Immature natural killer cell (primary cell): ENCODE measurements at regions not wholly inside any gene's neighbourhood (a gene's known extent, or its start where the extent isn't known, plus 50 kb on each side); places are given as distances from the start of the nearest gene placed in this dataset.

Experiments
- DNase-seq, 3 donors: peaks; one replicate each; pipeline ENCODE4 v3.0.0; 2022; ENCODE audit warnings: mixed read lengths in 1 of 3
- H3K27ac Mint-ChIP-seq, 6 donors: one replicate each; pipeline ENCODE4 v1.8.0; 2020; ENCODE audit warnings: mixed read lengths in 6 of 6, mild to moderate bottlenecking in 5 of 6, inconsistent platforms in 4 of 6, moderate library complexity in 3 of 6
- H3K27me3 Mint-ChIP-seq, 3 donors: one replicate each; pipeline ENCODE4 v1.8.0; 2020 to 2021; ENCODE audit warnings: low read depth in 3 of 3, mild to moderate bottlenecking in 3 of 3, mixed read lengths in 3 of 3, moderate library complexity in 3 of 3, inconsistent platforms in 1 of 3
- H3K36me3 Mint-ChIP-seq, 3 donors: one replicate each; pipeline ENCODE4 v1.8.0; 2020; ENCODE audit warnings: mixed read lengths in 3 of 3, inconsistent platforms in 2 of 3, mild to moderate bottlenecking in 2 of 3
- H3K4me1 Mint-ChIP-seq, 2 donors: one replicate each; pipeline ENCODE4 v1.8.0; 2020; ENCODE audit warnings: inconsistent platforms in 2 of 2, mild to moderate bottlenecking in 2 of 2, mixed read lengths in 2 of 2, moderate library complexity in 1 of 2
- H3K4me3 Mint-ChIP-seq, 5 donors: one replicate each; pipeline ENCODE4 v1.8.0; 2020; ENCODE audit warnings: mild to moderate bottlenecking in 5 of 5, mixed read lengths in 5 of 5, inconsistent platforms in 3 of 5, moderate library complexity in 3 of 5
- H3K9me3 Mint-ChIP-seq, 6 donors: one replicate each; pipeline ENCODE4 v1.8.0; 2020; ENCODE audit warnings: mild to moderate bottlenecking in 6 of 6, mixed read lengths in 6 of 6, inconsistent platforms in 4 of 6, moderate library complexity in 3 of 6

DNA sequence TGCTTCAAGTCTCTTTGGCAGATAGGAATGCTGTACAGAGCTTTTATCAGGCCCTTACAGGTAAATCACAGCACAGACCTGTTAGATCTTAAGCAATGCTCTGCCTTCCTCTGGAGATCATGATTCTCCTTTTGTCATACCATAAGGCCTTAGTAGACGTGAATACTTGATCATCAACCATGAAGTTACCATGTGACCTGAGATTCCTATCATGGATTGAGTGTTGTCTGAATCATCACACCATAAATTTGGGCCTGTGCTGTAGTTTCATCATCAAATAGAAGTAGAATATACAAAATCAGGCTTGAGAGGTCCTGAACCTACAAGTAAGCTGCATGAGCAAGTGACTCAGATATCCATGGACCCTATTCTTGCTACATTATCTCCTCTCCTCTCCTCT lies 466.8 kb upstream of the INTU start:
- H3K4me3 Mint-ChIP-seq, result no peak overlapping the region
- H3K4me1 Mint-ChIP-seq, result no peaks in the 10 kb centered on the region
- peaks cover 0 to 2% (median 0%) of the 10 kb centered on the region in 3 donors for H3K27me3 Mint-ChIP-seq
- no peak overlapping the region for H3K27ac Mint-ChIP-seq
- peaks cover 10 to 35% (median 20%) of the 10 kb centered on the region in 6 donors for H3K9me3 Mint-ChIP-seq
- no peak for DNase-seq
- peaks cover 0 to 1% (median 0%) of the 10 kb centered on the region in 3 donors for H3K36me3 Mint-ChIP-seq

DNA sequence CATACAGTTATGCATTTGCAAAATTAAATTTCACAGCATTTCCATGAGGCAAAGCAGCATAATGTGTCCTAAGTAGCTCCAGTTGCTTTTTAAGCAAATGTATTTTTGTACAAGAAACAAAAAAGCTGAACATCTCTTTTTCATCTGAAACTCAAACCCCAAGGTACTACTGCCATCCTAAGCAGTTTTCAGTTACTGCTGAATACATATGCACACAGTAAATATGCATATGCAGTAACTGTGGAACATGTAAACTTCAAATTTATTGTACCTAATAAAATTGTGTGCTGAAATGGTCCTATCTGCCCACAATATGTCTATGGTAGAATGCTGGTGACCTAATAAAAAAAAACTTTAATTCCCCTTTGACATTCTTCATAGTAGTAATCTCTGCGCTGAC lies 458.6 kb upstream of the INTU start:
- Mint-ChIP-seq H3K4me1 (no peaks in the 10 kb centered on the region), H3K27ac (no peak overlapping the region), H3K4me3 (no peak overlapping the region), H3K27me3 (no peaks in the 10 kb centered on the region), H3K9me3 (peaks cover 6 to 13% (median 12%) of the 10 kb centered on the region in 6 donors), H3K36me3 (no peaks in the 10 kb centered on the region)
- no peak for DNase-seq

DNA sequence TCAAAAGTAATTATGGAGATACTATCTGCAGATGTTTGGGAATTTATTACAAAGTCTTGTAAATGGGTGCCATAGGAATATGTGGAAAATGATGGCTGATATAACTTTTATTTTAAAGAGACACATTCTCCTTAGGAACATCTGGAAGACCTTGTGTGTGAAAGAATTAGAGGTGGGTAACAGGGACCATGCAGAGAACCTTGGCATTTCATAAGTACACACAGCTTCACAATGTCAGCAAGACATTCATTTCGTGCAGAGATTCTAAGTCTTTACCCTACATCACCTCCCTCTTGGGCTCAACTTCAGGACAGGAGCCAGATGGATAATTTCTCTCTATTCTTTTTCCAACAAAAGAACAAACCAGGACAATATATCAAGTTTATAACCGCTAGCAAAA lies 458.1 kb upstream of the INTU start:
- H3K4me3 Mint-ChIP-seq, result no peak overlapping the region
- DNase-seq, result no peak
- no peaks in the 10 kb centered on the region for H3K4me1 Mint-ChIP-seq
- no peaks in the 10 kb centered on the region for H3K27me3 Mint-ChIP-seq
- peaks cover 5 to 15% (median 12%) of the 10 kb centered on the region in 6 donors for H3K9me3 Mint-ChIP-seq
- no peak overlapping the region for H3K27ac Mint-ChIP-seq
- no peaks in the 10 kb centered on the region for H3K36me3 Mint-ChIP-seq

DNA sequence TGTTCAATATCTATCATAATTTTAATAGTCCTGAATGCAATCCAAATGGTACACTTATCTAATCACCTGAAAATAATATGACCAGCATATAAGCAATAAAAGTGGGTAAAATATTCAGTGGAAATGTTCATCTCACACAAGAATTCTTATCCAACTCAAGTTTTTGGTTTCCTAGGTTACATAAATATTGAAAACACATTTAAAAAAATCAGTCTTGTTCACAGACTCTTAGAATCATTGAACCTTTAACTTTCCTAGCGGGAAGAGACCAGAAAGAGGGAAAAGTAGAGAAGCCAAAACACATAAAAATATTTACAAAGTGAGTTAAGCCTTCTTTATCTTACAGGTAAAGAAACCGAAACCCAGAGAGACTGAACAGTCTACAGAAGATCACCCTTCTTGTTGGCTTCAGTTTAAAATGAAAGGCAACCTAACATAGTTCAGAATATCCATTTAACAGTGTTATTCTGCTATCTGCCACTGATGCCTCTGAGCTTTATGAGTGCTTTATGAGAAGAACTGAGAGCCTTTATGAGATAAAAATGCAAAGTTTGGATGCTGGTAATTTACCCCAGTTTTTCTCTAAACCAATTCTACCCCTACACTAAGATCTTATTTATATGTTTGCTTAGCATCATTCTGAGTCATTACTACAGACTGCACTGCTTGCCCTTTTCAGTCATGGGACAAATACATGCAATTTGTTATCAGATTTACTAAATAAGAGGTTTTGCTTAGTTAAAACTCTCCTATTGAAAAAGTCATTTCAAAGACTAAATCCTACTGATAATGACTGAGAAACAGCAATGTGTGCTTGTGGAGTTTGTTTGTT lies 453.3 kb upstream of the INTU start:
- Mint-ChIP-seq H3K9me3 (peaks cover 10 to 30% (median 17%) of the 10 kb centered on the region in 6 donors), H3K36me3 (no peaks in the 10 kb centered on the region), H3K4me1 (no peaks in the 10 kb centered on the region), H3K4me3 (no peak overlapping the region), H3K27me3 (no peaks in the 10 kb centered on the region), H3K27ac (no peak overlapping the region)
- no peak for DNase-seq

DNA sequence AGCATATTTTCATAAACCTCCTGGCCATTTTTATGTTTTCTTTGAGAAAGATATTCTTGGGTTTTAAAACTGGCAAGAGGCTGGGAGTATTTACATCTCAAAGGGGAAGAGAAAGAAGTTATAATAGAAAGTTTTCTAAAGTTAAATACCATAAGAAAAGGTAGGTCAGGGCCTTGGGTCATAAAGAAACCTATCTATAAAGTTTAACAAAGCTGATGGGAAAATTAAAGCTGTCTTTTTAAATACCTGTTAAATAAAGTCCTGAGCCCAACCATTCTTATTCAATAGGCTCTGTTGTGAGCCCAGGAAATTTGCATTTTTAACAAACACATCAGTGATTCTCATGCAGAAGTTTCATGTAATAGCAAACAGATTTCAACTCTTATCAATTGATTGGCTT lies 451.8 kb upstream of the INTU start:
- no peaks in the 10 kb centered on the region for H3K27me3 Mint-ChIP-seq
- H3K4me1 Mint-ChIP-seq, result no peaks in the 10 kb centered on the region
- no peak for DNase-seq
- H3K27ac Mint-ChIP-seq, result no peak overlapping the region
- H3K9me3 Mint-ChIP-seq, result peaks cover 17 to 42% (median 21%) of the 10 kb centered on the region in 6 donors
- no peak overlapping the region for H3K4me3 Mint-ChIP-seq
- no peaks in the 10 kb centered on the region for H3K36me3 Mint-ChIP-seq

DNA sequence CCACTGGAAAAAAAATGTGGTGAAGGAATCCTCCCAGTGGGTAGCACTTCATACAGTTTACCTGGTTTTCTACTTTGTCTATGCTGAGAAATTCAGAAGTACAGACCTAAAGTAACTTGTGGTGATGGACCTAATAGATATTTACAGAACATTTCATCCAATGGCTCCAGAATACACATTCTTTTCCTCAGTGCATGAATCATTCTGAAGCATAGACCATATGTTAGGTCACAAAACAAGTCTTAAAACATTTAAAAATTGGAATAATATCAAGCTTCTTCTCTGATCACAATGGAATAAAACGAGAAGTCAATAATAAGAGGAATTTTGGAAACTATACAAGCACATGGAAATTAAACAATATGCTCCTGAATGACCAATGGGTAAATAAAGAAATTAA lies 450.1 kb upstream of the INTU start:
- no peaks in the 10 kb centered on the region for H3K36me3 Mint-ChIP-seq
- no peak for DNase-seq
- no peaks in the 10 kb centered on the region for H3K27me3 Mint-ChIP-seq
- no peaks in the 10 kb centered on the region for H3K4me1 Mint-ChIP-seq
- H3K9me3 Mint-ChIP-seq, result peaks cover 17 to 44% (median 22%) of the 10 kb centered on the region in 6 donors
- H3K27ac Mint-ChIP-seq, result no peak overlapping the region
- no peak overlapping the region for H3K4me3 Mint-ChIP-seq

DNA sequence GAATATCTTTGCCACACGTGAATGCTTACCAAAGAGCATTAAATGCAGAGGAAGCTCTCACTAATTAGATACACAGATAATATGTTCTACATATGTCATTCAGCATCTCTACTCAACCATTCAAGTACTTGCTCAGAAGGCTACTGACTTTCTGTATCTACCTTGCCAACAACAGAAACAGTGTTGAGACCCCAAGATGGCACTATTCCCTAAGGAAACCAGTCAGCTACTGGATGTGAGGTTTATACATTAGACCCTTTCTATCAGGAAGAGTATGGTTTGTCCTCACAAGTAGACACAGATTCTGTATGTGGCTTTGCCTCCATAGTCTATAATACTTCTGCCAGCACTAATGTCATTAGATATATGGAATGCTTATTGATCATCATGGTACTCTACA lies 443.9 kb upstream of the INTU start:
- no peaks in the 10 kb centered on the region for H3K36me3 Mint-ChIP-seq
- H3K27ac Mint-ChIP-seq, result no peak overlapping the region
- no peaks in the 10 kb centered on the region for H3K4me1 Mint-ChIP-seq
- H3K27me3 Mint-ChIP-seq, result no peaks in the 10 kb centered on the region
- H3K4me3 Mint-ChIP-seq, result no peak overlapping the region
- DNase-seq, result no peak
- peaks cover 10 to 48% (median 15%) of the 10 kb centered on the region in 6 donors for H3K9me3 Mint-ChIP-seq

DNA sequence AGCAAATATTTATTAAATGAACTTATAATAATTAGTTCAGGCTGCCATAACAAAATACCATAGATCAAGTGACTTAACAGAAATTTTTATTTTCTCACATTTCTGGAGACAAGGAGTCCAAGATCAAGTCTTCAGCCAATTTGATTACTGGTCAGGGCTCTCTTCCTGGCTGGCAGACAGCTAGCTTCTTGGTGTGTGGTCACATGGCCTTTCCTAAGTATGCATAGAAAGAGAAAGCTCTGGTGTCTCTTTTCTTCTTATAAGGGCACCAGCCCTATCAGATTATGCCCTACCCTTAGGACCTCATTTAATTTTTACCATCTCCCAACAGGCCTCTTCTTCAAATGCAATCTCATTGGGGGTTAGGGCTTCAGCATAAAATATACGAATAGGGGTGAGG lies 438.5 kb upstream of the INTU start:
- DNase-seq, result no peak
- no peaks in the 10 kb centered on the region for H3K36me3 Mint-ChIP-seq
- no peak overlapping the region for H3K4me3 Mint-ChIP-seq
- H3K27ac Mint-ChIP-seq, result no peak overlapping the region
- no peaks in the 10 kb centered on the region for H3K27me3 Mint-ChIP-seq
- H3K9me3 Mint-ChIP-seq, result peaks cover 6 to 46% (median 21%) of the 10 kb centered on the region in 6 donors
- no peaks in the 10 kb centered on the region for H3K4me1 Mint-ChIP-seq

DNA sequence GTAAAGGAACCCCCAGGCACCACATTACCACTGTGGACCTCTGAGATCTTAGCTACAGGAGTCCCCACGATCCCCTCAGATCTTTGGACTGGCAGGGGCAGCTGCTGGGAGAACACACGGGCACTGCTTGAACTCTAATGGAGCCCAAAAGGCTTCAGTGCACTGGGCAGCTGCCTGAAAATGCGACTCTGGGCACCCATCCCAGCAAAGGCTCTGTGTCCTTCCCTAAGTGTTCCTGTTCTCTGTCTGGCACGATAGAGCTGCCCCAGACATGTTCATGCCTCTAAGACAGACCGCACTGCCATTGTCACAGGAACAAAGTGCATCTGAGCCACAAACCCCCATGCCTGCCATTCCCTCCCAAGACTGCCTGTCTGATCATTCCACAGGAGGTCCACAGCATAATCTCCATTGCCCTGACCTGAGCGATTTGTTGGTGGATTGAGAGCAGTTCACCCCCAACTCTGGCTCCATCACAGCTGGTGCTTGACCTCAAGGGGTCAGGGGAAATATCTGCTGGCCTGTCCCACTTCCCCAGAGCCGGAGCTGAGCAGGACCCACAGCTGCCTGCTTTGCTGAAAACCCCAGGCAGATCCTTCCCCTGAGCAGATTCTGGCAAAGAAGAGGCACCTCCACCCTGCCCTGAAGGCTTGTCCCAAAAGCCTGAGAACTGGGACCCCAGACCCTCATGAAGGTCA lies 436.0 kb upstream of the INTU start:
- Mint-ChIP-seq H3K27ac (no peak overlapping the region), H3K36me3 (no peaks in the 10 kb centered on the region), H3K27me3 (no peaks in the 10 kb centered on the region), H3K9me3 (peaks cover 3 to 33% (median 21%) of the 10 kb centered on the region in 6 donors), H3K4me3 (no peak overlapping the region), H3K4me1 (no peaks in the 10 kb centered on the region)
- no peak for DNase-seq

DNA sequence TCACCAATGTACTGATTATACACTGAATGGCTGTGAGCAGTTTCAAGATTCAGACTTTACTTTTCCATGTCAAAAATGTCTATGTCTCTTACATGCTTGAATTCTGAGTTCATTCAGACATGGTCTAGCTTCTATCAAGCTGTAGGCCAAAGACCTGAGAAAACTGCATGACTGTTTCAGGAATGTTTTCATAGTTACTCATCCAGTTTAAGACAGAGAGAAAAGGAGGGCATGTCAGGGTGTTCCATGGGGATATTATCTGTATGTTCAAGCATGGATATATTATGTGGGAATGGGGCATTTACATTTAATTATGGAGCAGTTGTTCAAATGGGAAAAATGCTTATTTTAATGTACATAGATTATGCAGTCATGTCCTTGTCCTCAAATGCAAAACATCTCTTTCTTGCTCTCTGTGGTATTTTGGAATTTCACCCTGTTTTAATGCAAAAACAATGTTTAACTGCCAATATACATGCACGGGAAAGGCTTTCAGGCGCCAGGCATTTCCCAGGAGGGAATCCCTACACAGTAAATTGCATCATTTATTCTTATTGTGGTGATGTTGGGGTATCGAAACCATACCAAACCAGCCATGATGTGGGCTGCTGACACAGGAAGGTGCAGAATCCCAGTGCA lies 429.1 kb upstream of the INTU start:
- Mint-ChIP-seq H3K36me3 (no peaks in the 10 kb centered on the region), H3K27ac (no peak overlapping the region), H3K9me3 (peaks cover 5 to 12% (median 7%) of the 10 kb centered on the region in 6 donors)

DNA sequence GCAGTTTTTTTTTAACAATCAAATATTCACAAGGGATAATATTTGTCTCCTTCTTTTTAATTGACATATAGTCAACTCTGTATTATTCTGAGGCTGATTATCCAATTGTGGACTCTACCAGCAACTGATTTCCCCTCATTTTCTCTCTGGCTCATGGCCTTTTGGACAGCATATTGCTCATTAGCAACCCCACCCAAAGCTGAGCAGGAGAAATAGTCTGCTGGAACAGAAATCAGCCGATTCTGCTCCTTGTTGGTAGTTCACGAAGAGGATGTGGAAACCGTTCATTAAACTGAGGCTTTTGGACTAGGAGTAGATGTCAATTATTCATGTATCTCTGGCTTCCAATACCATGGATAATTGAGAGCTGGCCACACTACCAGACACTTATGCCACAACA lies 428.4 kb upstream of the INTU start:
- Mint-ChIP-seq H3K27ac (no peak overlapping the region), H3K27me3 (no peaks in the 10 kb centered on the region), H3K9me3 (peaks cover 6 to 14% (median 9%) of the 10 kb centered on the region in 6 donors), H3K4me3 (no peak overlapping the region), H3K36me3 (no peaks in the 10 kb centered on the region), H3K4me1 (no peaks in the 10 kb centered on the region)
- no peak for DNase-seq

More for the DNA sequence above, 429.1 kb upstream of the INTU start:
- H3K4me1 Mint-ChIP-seq, result no peaks in the 10 kb centered on the region
- no peaks in the 10 kb centered on the region for H3K27me3 Mint-ChIP-seq
- H3K4me3 Mint-ChIP-seq, result no peak overlapping the region
- DNase-seq, result no peak

DNA sequence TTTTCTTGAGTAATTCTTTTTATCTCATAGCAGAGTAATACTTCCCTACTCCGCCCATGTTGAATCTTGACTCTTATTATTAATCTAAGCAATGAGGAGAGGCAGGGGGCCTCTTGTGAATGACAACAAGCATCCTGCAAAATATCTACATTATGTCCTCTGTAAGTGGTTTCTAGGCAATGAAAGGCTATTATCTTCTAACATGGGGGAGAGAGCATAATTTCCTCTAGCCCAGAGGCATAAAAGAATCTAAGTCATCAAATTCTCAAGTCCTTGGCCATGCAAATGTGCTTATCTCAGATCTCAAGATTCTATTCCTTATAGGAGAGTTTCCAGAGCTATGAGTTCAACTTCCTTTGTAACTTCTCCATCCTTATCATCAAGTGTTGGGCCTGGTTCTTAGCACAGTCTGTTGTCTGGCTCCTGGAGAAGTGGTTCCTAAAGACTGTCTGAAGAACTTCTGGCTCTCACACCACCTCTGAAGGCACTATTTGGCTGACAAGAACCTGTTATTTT lies 423.1 kb upstream of the INTU start:
- H3K27ac Mint-ChIP-seq, result no peak overlapping the region
- peaks cover 0 to 2% (median 0%) of the 10 kb centered on the region in 3 donors for H3K27me3 Mint-ChIP-seq
- H3K36me3 Mint-ChIP-seq, result no peaks in the 10 kb centered on the region
- H3K9me3 Mint-ChIP-seq, result peaks cover 6 to 33% (median 22%) of the 10 kb centered on the region in 6 donors
- DNase-seq, result no peak
- H3K4me1 Mint-ChIP-seq, result no peaks in the 10 kb centered on the region
- H3K4me3 Mint-ChIP-seq, result no peak overlapping the region

DNA sequence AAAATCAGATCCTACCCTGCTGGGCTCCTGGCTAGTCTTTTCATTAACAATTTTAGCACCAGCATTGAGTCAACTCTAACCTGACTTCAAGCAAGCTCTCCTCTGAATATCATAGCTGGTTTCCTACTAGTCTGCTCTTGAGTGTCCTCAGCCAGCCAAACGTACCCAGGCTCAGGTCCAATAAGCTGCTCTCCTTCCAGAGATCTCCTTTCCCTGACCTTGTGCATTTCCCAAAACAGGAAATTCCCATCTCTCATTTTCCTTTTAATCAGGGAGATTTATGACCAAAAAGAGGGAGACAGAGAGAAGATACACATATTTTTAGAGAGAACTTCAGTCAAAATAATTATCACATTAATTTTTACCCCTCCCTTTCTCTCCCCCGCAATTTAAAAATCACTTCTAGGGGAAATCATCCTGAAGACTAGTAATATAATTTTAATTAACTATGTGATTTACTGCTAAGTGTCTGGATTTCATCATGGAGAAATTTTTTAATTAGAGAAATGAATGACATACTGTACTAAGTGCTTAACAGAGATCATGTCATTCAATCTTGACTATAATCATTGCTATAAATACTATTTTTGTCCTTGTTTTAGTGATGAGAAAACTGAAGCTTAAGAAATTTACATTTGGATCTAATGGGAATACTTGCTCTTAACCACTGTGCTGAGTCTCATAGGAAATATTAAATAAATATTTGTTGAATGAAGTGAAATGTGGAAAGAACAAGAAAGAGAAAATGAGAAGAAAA lies 421.7 kb upstream of the INTU start:
- DNase-seq, result no peak
- H3K4me3 Mint-ChIP-seq, result no peak overlapping the region
- peaks cover 0 to 2% (median 0%) of the 10 kb centered on the region in 3 donors for H3K27me3 Mint-ChIP-seq
- peaks cover 8 to 39% (median 24%) of the 10 kb centered on the region in 6 donors for H3K9me3 Mint-ChIP-seq
- H3K4me1 Mint-ChIP-seq, result no peaks in the 10 kb centered on the region
- H3K36me3 Mint-ChIP-seq, result no peaks in the 10 kb centered on the region
- no peak overlapping the region for H3K27ac Mint-ChIP-seq
